GM12878 (cell line): ENCODE measurements at regions not wholly inside any gene's neighbourhood (a gene's known extent, or its start where the extent isn't known, plus 50 kb on each side); places are given as distances from the start of the nearest gene placed in this dataset.
A peak's percentile ranks its signal among the peaks of the same experiment; 100 is the strongest.

Experiments
- ATAC-seq: fragments of 200-7000 bp; cut with Tn5 transposase; 3 replicates; pipeline ENCODE4 v1.9.1; 2020; ENCODE audit warnings: mild to moderate bottlenecking, moderate library complexity
- BruUV-seq: library from RNA; stranded (reverse); fragments of 400-500 nt; replicated peaks from 2 replicates; lab custom pipeline; 2021; lab: Mats Ljungman, UMichigan
- CTCF ChIA-PET: fragments of 300-600 bp; sonication (Branson Sonifier 250); formaldehyde crosslinking; extraction: SDS; loops from one replicate; lab custom pipeline; 2021; ENCODE audit warnings: inconsistent platforms; lab: Yijun Ruan, JAX
- POLR2A ChIA-PET: fragments of 350-600 bp; formaldehyde crosslinking; extraction: SDS; loops from one replicate; lab custom pipeline; 2021; ENCODE audit warnings: inconsistent platforms; lab: Charles Lee
- RAD21 ChIA-PET: fragments of 300-600 bp; sonication (Branson Sonifier 250); formaldehyde crosslinking; loops from one replicate; lab custom pipeline; 2023; ENCODE audit warnings: antibody characterized with exemption; ENCODE audit not compliant: unreplicated experiment; lab: Charles Lee
- SMC1A ChIA-PET: fragments of 300-600 bp; sonication (Branson Sonifier 250); formaldehyde crosslinking; loops from one replicate; lab custom pipeline; 2023; ENCODE audit not compliant: unreplicated experiment, uncharacterized antibody; lab: Charles Lee
- DNase-seq: peaks from one replicate; pipeline ENCODE4 v3.0.0-alpha.2; 2011; ENCODE audit warnings: low read depth, low spot score
- FAIRE-seq: peaks from 3 replicates; lab custom pipeline; 2011; peaks lifted over from hg19 to GRCh38; lab: Jason Lieb, UNC
- H2AFZ ChIP-seq: 2 replicates; pipeline ENCODE4 v1.6.0; 2011; ENCODE audit warnings: low read depth, low read length, control low read depth; ENCODE audit not compliant: control insufficient read depth
- H3K27ac ChIP-seq: 2 replicates; pipeline ENCODE4 v1.5.1; 2011; ENCODE audit warnings: control low read depth; ENCODE audit not compliant: control insufficient read depth, insufficient read depth
- H3K27me3 ChIP-seq, 2 experiments: replicated peaks in 1 of 2; 2 replicates each; pipeline versions ENCODE4 v1.6.0 to v1.6.1; 2011; ENCODE audit warnings: low read length in 1 of 2; ENCODE audit not compliant: control insufficient read depth in 2 of 2, insufficient read depth in 2 of 2
- H3K36me3 ChIP-seq, 2 experiments: 2 replicates each; pipeline ENCODE4 v1.5.1; 2011; ENCODE audit warnings: low read length in 1 of 2; ENCODE audit not compliant: control insufficient read depth in 2 of 2, insufficient read depth in 2 of 2
- H3K4me1 ChIP-seq: 2 replicates; pipeline ENCODE4 v1.6.1; 2011; ENCODE audit warnings: mild to moderate bottlenecking, low read length, moderate library complexity, mixed read lengths; ENCODE audit not compliant: control insufficient read depth, insufficient read depth
- H3K4me2 ChIP-seq: 2 replicates; pipeline ENCODE4 v1.6.0; 2011; ENCODE audit warnings: control low read depth; ENCODE audit not compliant: control insufficient read depth, insufficient read depth
- H3K4me3 ChIP-seq: fragments of 200-600 bp; sonication (generic); 2 replicates; pipeline ENCODE4 v1.5.1; 2016
- H3K79me2 ChIP-seq: 2 replicates; pipeline ENCODE4 v1.6.0; 2011; ENCODE audit warnings: low read length; ENCODE audit not compliant: control insufficient read depth, insufficient read depth
- H3K9ac ChIP-seq: 2 replicates; pipeline ENCODE4 v1.8.0; 2011; ENCODE audit warnings: low read length, control low read depth, mixed read lengths; ENCODE audit not compliant: control insufficient read depth, insufficient read depth
- H3K9me3 ChIP-seq: replicated peaks from 3 replicates; pipeline ENCODE4 v1.5.1; 2011; ENCODE audit warnings: mild to moderate bottlenecking, low read length; ENCODE audit not compliant: control insufficient read depth, insufficient read depth
- H4K20me1 ChIP-seq: 2 replicates; pipeline ENCODE4 v1.6.0; 2011; ENCODE audit not compliant: control insufficient read depth, insufficient read depth
- ATF3 ChIP-seq: IDR thresholded peaks from 2 replicates; pipeline ENCODE4 v1.6.1; 2011; ENCODE audit warnings: low read depth, mild to moderate bottlenecking, low read length, moderate library complexity, borderline replicate concordance; ENCODE audit errors: extremely low read depth
- BMI1 ChIP-seq: fragments of 450-650 bp; IDR thresholded peaks from 2 replicates; pipeline ENCODE4 v1.6.1; 2016; ENCODE audit warnings: mild to moderate bottlenecking, moderate library complexity, borderline replicate concordance
- CREM ChIP-seq: IDR thresholded peaks from 2 replicates; pipeline ENCODE4 v1.6.1; 2014; ENCODE audit warnings: antibody characterized with exemption, low read depth
- HDGF ChIP-seq: fragments of 450-650 bp; IDR thresholded peaks from 2 replicates; pipeline ENCODE4 v1.6.1; 2016; ENCODE audit warnings: antibody characterized with exemption
- MEF2B ChIP-seq: fragments of 450-650 bp; IDR thresholded peaks from 2 replicates; pipeline ENCODE4 v1.6.1; 2018; ENCODE audit warnings: mild to moderate bottlenecking, moderate library complexity; ENCODE audit not compliant: partially characterized antibody, poor library complexity, severe bottlenecking
- NFIC ChIP-seq: IDR thresholded peaks from 2 replicates; pipeline ENCODE4 v1.6.1; 2012; ENCODE audit warnings: low read depth, mild to moderate bottlenecking, inconsistent platforms, low read length, moderate library complexity
- NFYB ChIP-seq: IDR thresholded peaks from 2 replicates; pipeline ENCODE4 v1.6.1; 2011; ENCODE audit warnings: low read depth, mild to moderate bottlenecking, low read length, improper control_type of control experiment, moderate library complexity; ENCODE audit not compliant: insufficient read depth
- NRF1 ChIP-seq: conservative IDR thresholded peaks from 2 replicates; pipeline ENCODE4 v1.6.1; 2011; ENCODE audit warnings: mild to moderate bottlenecking, low read depth, low read length, improper control_type of control experiment
- PRDM15 ChIP-seq: fragments of 450-650 bp; formaldehyde crosslinking; IDR thresholded peaks from 2 replicates; pipeline ENCODE4 v1.4.0; 2020; ENCODE audit warnings: mild to moderate bottlenecking, moderate library complexity
- RUNX3 ChIP-seq: IDR thresholded peaks from 2 replicates; pipeline ENCODE4 v1.6.1; 2012; ENCODE audit warnings: low read length, inconsistent platforms
- SKIL ChIP-seq: fragments of 450-650 bp; IDR thresholded peaks from 2 replicates; pipeline ENCODE4 v1.6.1; 2017; ENCODE audit warnings: mild to moderate bottlenecking, low read depth, inconsistent platforms; ENCODE audit not compliant: poor library complexity, severe bottlenecking
- SMAD1 ChIP-seq: fragments of 450-650 bp; IDR thresholded peaks from 2 replicates; pipeline ENCODE4 v1.6.1; 2018; ENCODE audit warnings: mild to moderate bottlenecking, low read depth; ENCODE audit not compliant: partially characterized antibody
- SPI1 ChIP-seq: IDR thresholded peaks from 2 replicates; pipeline ENCODE4 v1.6.1; 2011; ENCODE audit warnings: low read depth, mild to moderate bottlenecking, low read length, moderate library complexity, borderline replicate concordance; ENCODE audit not compliant: insufficient read depth
- STAT1 ChIP-seq: fragments of 450-650 bp; conservative IDR thresholded peaks from 2 replicates; pipeline ENCODE4 v1.6.1; 2014; ENCODE audit warnings: antibody characterized with exemption, mild to moderate bottlenecking
- ZBTB33 ChIP-seq: fragments of 450-650 bp; IDR thresholded peaks from 2 replicates; pipeline ENCODE4 v1.6.1; 2017; ENCODE audit warnings: mild to moderate bottlenecking
- WGBS: methylation state at CpG from one replicate; pipeline ENCODE4 v1.1.6; 2016; ENCODE audit warnings: low lambda C conversion rate; ENCODE audit not compliant: insufficient replicate concordance, insufficient coverage; ENCODE audit errors: missing lambda C conversion rate; 5-methylcytosine and 5-hydroxymethylcytosine counted together
- in situ Hi-C: fragments of 300-500 bp; cut with MboI; formaldehyde crosslinking; loops from 9 replicates; pipeline ENCODE4 v1.14.3; 2018; ENCODE audit warnings: mixed read lengths
- intact Hi-C: fragments of 100-400 bp; cut with micrococcal nuclease; formaldehyde crosslinking; loops from one replicate; pipeline ENCODE4 v1.14.2; 2022; ENCODE audit not compliant: unreplicated experiment

GRCh38 chr7:30214651-30215137 lies 69.7 kb upstream of the ZNRF2 start:
- no peaks in the 10 kb centered on the region for H3K79me2 ChIP-seq
- H3K9ac ChIP-seq: no peak overlapping the region
- no peaks in the 10 kb centered on the region; the same call in 2 of the 3 replicates for H3K9me3 ChIP-seq
- no peaks in the 10 kb centered on the region for H3K36me3 ChIP-seq
- ATAC-seq (peak; percentile 96), DNase-seq (peak; percentile 52), FAIRE-seq (no peak)
- BruUV-seq: no TSS peak
- H3K4me2 ChIP-seq: no peak overlapping the region
- in situ Hi-C loops: no loop called here
- peaks cover 12% of the 10 kb centered on the region; the same call in 1 of the 2 replicates for H3K4me1 ChIP-seq
- no peaks in the 10 kb centered on the region for H4K20me1 ChIP-seq
- no peak overlapping the region; the same call in 1 of the 2 replicates for H2AFZ ChIP-seq
- ChIA-PET SMC1A (interaction anchor here (0.6 to 7.3 kb wide), 11 partner anchors 8 to 174 kb away, joined by 3 to 44 read pairs (median 5); no protein-coding TSS in a partner anchor), RAD21 (interaction anchor here (1.8 kb wide), 2 partner anchors 36 to 60 kb away, joined by 6 read pairs; no protein-coding TSS in a partner anchor), POLR2A (interaction anchor here (1.0 to 1.7 kb wide), 4 partner anchors 13 to 36 kb away, joined by 3 to 5 read pairs (median 4); no protein-coding TSS in a partner anchor), CTCF (interaction anchor here (2.1 to 2.4 kb wide), 2 partner anchors 10 to 36 kb away, joined by 7 to 10 read pairs; no protein-coding TSS in a partner anchor)
- H3K4me3 ChIP-seq: no peak overlapping the region
- intact Hi-C loops: loop anchor here (1.0 to 5.0 kb wide), 3 partner anchors 10 to 51 kb away; no protein-coding TSS in a partner anchor
- no peak overlapping the region for H3K27ac ChIP-seq
- H3K27me3 ChIP-seq: no peaks in the 10 kb centered on the region
- 36% methylated on average over 8 of the region's 8 CpGs for WGBS
- TF ChIP-seq SPI1: no peak
- TF ChIP-seq HDGF: no peak
- no peak for TF ChIP-seq CREM
- TF ChIP-seq NRF1: no peak
- TF ChIP-seq BMI1: no peak
- TF ChIP-seq NFIC: no peak
- TF ChIP-seq PRDM15 (CRISPR knock-in tag): no peak
- no peak for TF ChIP-seq NFYB
- TF ChIP-seq ZBTB33: 0 out of 2 replicates have a peak, but pooled peaks have one; percentile 30
- TF ChIP-seq ATF3: no peak
- peak; percentile 63 for TF ChIP-seq RUNX3
- TF ChIP-seq MEF2B: peak; percentile 77
- TF ChIP-seq SMAD1: no peak
- TF ChIP-seq SKIL: peak; percentile 82
- no peak; the same call in 1 of the 2 replicates for TF ChIP-seq STAT1
